A549 (cell line): ENCODE measurements at regions not wholly inside any gene's neighbourhood (a gene's known extent, or its start where the extent isn't known, plus 50 kb on each side); places are given as distances from the start of the nearest gene placed in this dataset.

ENCODE experiments used
- ATAC-seq, 2 experiments: fragments of 200-7000 bp in 1 of 2; fragments of >200 bp in 1 of 2; cut with Nextera tagmentation in 1 of 2; cut with Tn5 transposase in 1 of 2; 3 replicates each; pipeline versions ENCODE4 v1.8.0 to v1.9.1; 2018 to 2020; ENCODE audit warnings: mild to moderate bottlenecking in 1 of 2, moderate library complexity in 1 of 2
- CTCF ChIA-PET: fragments of 300-600 bp; sonication (Branson Sonifier 250); formaldehyde crosslinking; extraction: SDS; loops from one replicate; lab custom pipeline; 2021; ENCODE audit warnings: antibody characterized with exemption, inconsistent platforms; lab: Yijun Ruan, JAX
- POLR2A ChIA-PET: fragments of 350-600 bp; formaldehyde crosslinking; extraction: SDS; loops from one replicate; lab custom pipeline; 2021; ENCODE audit warnings: antibody characterized with exemption, inconsistent platforms; lab: Yijun Ruan, JAX
- DNase-seq, 2 experiments: peaks; one replicate each; pipeline versions ENCODE4 v3.0.0 to v3.0.0-alpha.2; 2011 to 2016; ENCODE audit warnings: low read depth in 1 of 2, low spot score in 1 of 2
- FAIRE-seq: peaks from 2 replicates; lab custom pipeline; 2011; peaks lifted over from hg19 to GRCh38; lab: Jason Lieb, UNC
- H3K27ac ChIP-seq, 2 experiments: fragments of >200 bp; sonication (Bioruptor Twin); formaldehyde crosslinking; 3 replicates each; pipeline ENCODE4 v1.5.1; 2016 to 2017
- H3K4me1 ChIP-seq: fragments of >200 bp; sonication (Bioruptor Twin); formaldehyde crosslinking; 3 replicates; pipeline ENCODE4 v1.6.1; 2016
- H3K4me2 ChIP-seq: fragments of >200 bp; sonication (Bioruptor Twin); formaldehyde crosslinking; 3 replicates; pipeline ENCODE4 v1.6.1; 2016
- H3K4me3 ChIP-seq: fragments of >200 bp; sonication (Bioruptor Twin); formaldehyde crosslinking; 3 replicates; pipeline ENCODE4 v1.5.1; 2016
- H3K9me3 ChIP-seq: fragments of >200 bp; sonication (Bioruptor Twin); formaldehyde crosslinking; 3 replicates; pipeline ENCODE4 v1.6.1; 2016
- CBX2 ChIP-seq: fragments of 200-600 bp; sonication (generic); IDR thresholded peaks from 2 replicates; pipeline ENCODE4 v1.6.1; 2016; ENCODE audit warnings: low read depth, mild to moderate bottlenecking, borderline replicate concordance
- CHD2 ChIP-seq: fragments of 150-350 bp; IDR thresholded peaks from 2 replicates; pipeline ENCODE4 v1.6.1; 2014; ENCODE audit warnings: low read length; ENCODE audit not compliant: partially characterized antibody
- CHD4 ChIP-seq: fragments of 200-600 bp; sonication (generic); IDR thresholded peaks from 2 replicates; pipeline ENCODE4 v1.6.1; 2016; ENCODE audit warnings: antibody characterized with exemption, mild to moderate bottlenecking, borderline replicate concordance
- EP300 ChIP-seq, 2 experiments: fragments of >200 bp; sonication (Bioruptor Twin); formaldehyde crosslinking; IDR thresholded peaks; 2 replicates in 1 of 2; 3 replicates in 1 of 2; pipeline ENCODE4 v1.6.1; 2016 to 2017
- FOXS1 ChIP-seq: fragments of 250-450 bp; sonication (Bioruptor Pico); IDR thresholded peaks from 2 replicates; pipeline ENCODE4 v1.5.0; 2020; ENCODE audit warnings: mild to moderate bottlenecking, moderate library complexity
- HEYL ChIP-seq: fragments of 250-450 bp; sonication (Bioruptor Pico); IDR thresholded peaks from 2 replicates; pipeline ENCODE4 v1.8.0; 2021; ENCODE audit warnings: mild to moderate bottlenecking, moderate library complexity
- HOXB5 ChIP-seq: fragments of 250-450 bp; sonication (Bioruptor Pico); IDR thresholded peaks from 2 replicates; pipeline ENCODE4 v1.5.0; 2020; ENCODE audit warnings: mild to moderate bottlenecking, moderate library complexity
- JUNB ChIP-seq: fragments of >200 bp; sonication (Bioruptor Twin); formaldehyde crosslinking; IDR thresholded peaks from 2 replicates; pipeline ENCODE4 v1.6.1; 2016
- KDM1A ChIP-seq: fragments of 200-600 bp; sonication (generic); IDR thresholded peaks from 2 replicates; pipeline ENCODE4 v1.6.1; 2016; ENCODE audit warnings: low read depth, mild to moderate bottlenecking
- KDM5A ChIP-seq: fragments of 200-600 bp; sonication (generic); IDR thresholded peaks from 2 replicates; pipeline ENCODE4 v1.6.1; 2016; ENCODE audit warnings: antibody characterized with exemption, mild to moderate bottlenecking
- MAFK ChIP-seq: fragments of 450-650 bp; IDR thresholded peaks from 2 replicates; pipeline ENCODE4 v1.6.1; 2014; ENCODE audit not compliant: partially characterized antibody
- NPAS2 ChIP-seq: fragments of 250-450 bp; sonication (Bioruptor Pico); IDR thresholded peaks from 2 replicates; pipeline ENCODE4 v1.8.0; 2022; ENCODE audit warnings: mild to moderate bottlenecking, moderate library complexity, borderline replicate concordance
- PHF8 ChIP-seq: fragments of 200-600 bp; sonication (generic); IDR thresholded peaks from 2 replicates; pipeline ENCODE4 v1.6.1; 2016; ENCODE audit warnings: low read depth, mild to moderate bottlenecking, antibody characterized with exemption, moderate library complexity, borderline replicate concordance
- POLR2A ChIP-seq: IDR thresholded peaks from 2 replicates; pipeline ENCODE4 v1.6.1; 2012; ENCODE audit warnings: mild to moderate bottlenecking, low read length
- RFX5 ChIP-seq: fragments of 450-650 bp; IDR thresholded peaks from 2 replicates; pipeline ENCODE4 v1.7.1; 2014; ENCODE audit warnings: antibody characterized with exemption, mild to moderate bottlenecking, moderate library complexity
- SMC3 ChIP-seq: fragments of >200 bp; sonication (Bioruptor Twin); formaldehyde crosslinking; IDR thresholded peaks from 3 replicates; pipeline ENCODE4 v1.6.1; 2018; ENCODE audit warnings: inconsistent platforms
- SREBF2 ChIP-seq: fragments of 450-650 bp; IDR thresholded peaks from 2 replicates; pipeline ENCODE4 v1.6.1; 2014; ENCODE audit warnings: mild to moderate bottlenecking, moderate library complexity
- ZNF302 ChIP-seq: fragments of 250-450 bp; sonication (Bioruptor Pico); IDR thresholded peaks from 2 replicates; pipeline ENCODE4 v1.9.0; 2021; ENCODE audit warnings: inconsistent platforms, mild to moderate bottlenecking, moderate library complexity
- ZSCAN20 ChIP-seq: fragments of 250-450 bp; sonication (Bioruptor Pico); IDR thresholded peaks from 2 replicates; pipeline ENCODE4 v1.8.0; 2022; ENCODE audit warnings: mild to moderate bottlenecking, moderate library complexity
- WGBS: methylation state at CpG from one replicate; pipeline ENCODE4 v1.1.6; 2017; ENCODE audit errors: missing lambda C conversion rate; 5-methylcytosine and 5-hydroxymethylcytosine counted together
- TF ChIP-seq, protein P1 (sequence below): fragments of 250-450 bp; sonication (Bioruptor Pico); IDR thresholded peaks from 2 replicates; pipeline ENCODE4 v1.5.0; 2020; ENCODE audit warnings: low read depth, mild to moderate bottlenecking, moderate library complexity
- TF ChIP-seq, protein P2 (sequence below): fragments of 250-450 bp; sonication (Bioruptor Pico); IDR thresholded peaks from 2 replicates; pipeline ENCODE4 v1.5.0; 2021; ENCODE audit warnings: mild to moderate bottlenecking, moderate library complexity, borderline replicate concordance
- TF ChIP-seq, protein P3 (sequence below): IDR thresholded peaks from 2 replicates; pipeline ENCODE4 v1.6.1; 2012; ENCODE audit warnings: low read depth, borderline replicate concordance
- TF ChIP-seq, protein P4 (sequence below): IDR thresholded peaks from 2 replicates; pipeline ENCODE4 v1.6.1; 2012
- TF ChIP-seq, protein P5 (sequence below): fragments of 150-350 bp; IDR thresholded peaks from 2 replicates; pipeline ENCODE4 v1.6.1; 2014; ENCODE audit warnings: low read depth, mild to moderate bottlenecking, low read length

DNA sequence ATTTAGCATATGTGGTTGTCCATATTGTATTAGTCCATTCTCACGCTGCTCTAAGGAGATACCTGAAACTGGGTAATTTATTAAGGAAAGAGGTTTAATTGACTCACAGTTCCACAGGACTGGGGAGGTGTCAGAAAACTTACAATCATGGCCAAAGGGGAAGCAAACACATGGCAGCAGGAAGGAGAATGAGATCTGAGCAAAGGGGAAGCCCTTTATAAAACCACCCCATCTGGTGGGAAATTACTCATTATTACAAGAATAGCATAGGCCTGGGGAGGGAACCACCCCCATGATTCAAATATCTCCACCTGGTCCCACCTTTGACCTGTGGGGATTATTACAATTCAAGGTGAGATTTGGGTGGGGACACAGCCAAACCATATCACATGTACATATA lies 122.6 kb upstream of the ANK2 start:
- Histone ChIP-seq H3K4me2 (no peak overlapping the region), H3K9me3 (no peaks in the 10 kb centered on the region), H3K27ac (no peak overlapping the region), H3K4me3 (no peak overlapping the region), H3K4me1 (no peaks in the 10 kb centered on the region)
- ChIA-PET CTCF (interaction anchor here (0.6 kb wide), 1 partner anchor 737 kb away, joined by 3 read pairs; no protein-coding TSS in a partner anchor), POLR2A (no interaction called here)
- ATAC-seq (no peak), FAIRE-seq (no peak), DNase-seq (no peak)
- TF ChIP-seq POLR2A (no peak), HOXB5 (CRISPR knock-in tag) (no peak), EP300 (IDR thresholded peaks at IDR 0.05) (no peak), SMC3 (no peak), KDM1A (no peak), PHF8 (no peak), CHD4 (no peak), CBX2 (no peak), CHD2 (no peak), ZSCAN20 (no peak)
- 33% methylated on average over 1 of the region's 1 CpG for WGBS

DNA sequence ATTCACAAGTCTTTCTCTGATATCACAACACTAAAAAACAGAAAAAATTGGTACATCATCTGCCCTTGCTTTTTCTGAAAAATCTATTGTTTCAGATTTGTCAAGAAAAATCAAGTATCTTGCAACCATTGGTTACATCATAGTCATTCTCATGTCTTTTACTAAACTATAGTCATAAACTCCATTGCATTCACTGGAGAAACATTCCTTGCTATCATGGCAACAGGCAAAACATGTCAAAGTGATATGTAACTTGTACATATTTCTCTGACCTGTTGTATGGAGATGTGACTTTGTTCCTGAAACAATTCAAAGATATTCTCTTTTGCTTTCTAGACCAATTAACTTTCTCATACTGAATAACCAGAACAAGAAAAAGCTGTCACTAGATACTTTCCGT lies 121.9 kb upstream of the ANK2 start:
- TF ChIP-seq JUNB (no peak), FOXS1 (no peak), HOXB5 (CRISPR knock-in tag) (no peak), KDM5A (no peak), RFX5 (no peak), HEYL (CRISPR knock-in tag) (no peak), NPAS2 (CRISPR knock-in tag) (no peak), CHD4 (no peak), POLR2A (no peak), ZNF302 (no peak), SREBF2 (no peak), KDM1A (no peak), MAFK (no peak), PHF8 (no peak)
- TF ChIP-seq, protein P1, sequence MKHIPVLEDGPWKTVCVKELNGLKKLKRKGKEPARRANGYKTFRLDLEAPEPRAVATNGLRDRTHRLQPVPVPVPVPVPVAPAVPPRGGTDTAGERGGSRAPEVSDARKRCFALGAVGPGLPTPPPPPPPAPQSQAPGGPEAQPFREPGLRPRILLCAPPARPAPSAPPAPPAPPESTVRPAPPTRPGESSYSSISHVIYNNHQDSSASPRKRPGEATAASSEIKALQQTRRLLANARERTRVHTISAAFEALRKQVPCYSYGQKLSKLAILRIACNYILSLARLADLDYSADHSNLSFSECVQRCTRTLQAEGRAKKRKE (CRISPR knock-in tag), result no peak
- TF ChIP-seq, protein P2, sequence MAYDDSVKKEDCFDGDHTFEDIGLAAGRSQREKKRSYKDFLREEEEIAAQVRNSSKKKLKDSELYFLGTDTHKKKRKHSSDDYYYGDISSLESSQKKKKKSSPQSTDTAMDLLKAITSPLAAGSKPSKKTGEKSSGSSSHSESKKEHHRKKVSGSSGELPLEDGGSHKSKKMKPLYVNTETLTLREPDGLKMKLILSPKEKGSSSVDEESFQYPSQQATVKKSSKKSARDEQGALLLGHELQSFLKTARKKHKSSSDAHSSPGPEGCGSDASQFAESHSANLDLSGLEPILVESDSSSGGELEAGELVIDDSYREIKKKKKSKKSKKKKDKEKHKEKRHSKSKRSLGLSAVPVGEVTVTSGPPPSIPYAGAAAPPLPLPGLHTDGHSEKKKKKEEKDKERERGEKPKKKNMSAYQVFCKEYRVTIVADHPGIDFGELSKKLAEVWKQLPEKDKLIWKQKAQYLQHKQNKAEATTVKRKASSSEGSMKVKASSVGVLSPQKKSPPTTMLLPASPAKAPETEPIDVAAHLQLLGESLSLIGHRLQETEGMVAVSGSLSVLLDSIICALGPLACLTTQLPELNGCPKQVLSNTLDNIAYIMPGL (CRISPR knock-in tag), result no peak
- TF ChIP-seq, protein P3, sequence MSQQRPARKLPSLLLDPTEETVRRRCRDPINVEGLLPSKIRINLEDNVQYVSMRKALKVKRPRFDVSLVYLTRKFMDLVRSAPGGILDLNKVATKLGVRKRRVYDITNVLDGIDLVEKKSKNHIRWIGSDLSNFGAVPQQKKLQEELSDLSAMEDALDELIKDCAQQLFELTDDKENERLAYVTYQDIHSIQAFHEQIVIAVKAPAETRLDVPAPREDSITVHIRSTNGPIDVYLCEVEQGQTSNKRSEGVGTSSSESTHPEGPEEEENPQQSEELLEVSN, result no peak
- TF ChIP-seq, protein P4, sequence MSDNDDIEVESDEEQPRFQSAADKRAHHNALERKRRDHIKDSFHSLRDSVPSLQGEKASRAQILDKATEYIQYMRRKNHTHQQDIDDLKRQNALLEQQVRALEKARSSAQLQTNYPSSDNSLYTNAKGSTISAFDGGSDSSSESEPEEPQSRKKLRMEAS, result no peak
- TF ChIP-seq, protein P5, sequence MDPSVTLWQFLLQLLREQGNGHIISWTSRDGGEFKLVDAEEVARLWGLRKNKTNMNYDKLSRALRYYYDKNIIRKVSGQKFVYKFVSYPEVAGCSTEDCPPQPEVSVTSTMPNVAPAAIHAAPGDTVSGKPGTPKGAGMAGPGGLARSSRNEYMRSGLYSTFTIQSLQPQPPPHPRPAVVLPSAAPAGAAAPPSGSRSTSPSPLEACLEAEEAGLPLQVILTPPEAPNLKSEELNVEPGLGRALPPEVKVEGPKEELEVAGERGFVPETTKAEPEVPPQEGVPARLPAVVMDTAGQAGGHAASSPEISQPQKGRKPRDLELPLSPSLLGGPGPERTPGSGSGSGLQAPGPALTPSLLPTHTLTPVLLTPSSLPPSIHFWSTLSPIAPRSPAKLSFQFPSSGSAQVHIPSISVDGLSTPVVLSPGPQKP, result no peak
- Histone ChIP-seq H3K4me3 (no peak overlapping the region), H3K9me3 (no peaks in the 10 kb centered on the region), H3K27ac (no peak overlapping the region), H3K4me1 (no peaks in the 10 kb centered on the region), H3K4me2 (no peak overlapping the region)
- POLR2A ChIA-PET, result no interaction called here
- 90% methylated on average over 1 of the region's 1 CpG for WGBS
- ATAC-seq (no peak), FAIRE-seq (no peak), DNase-seq (no peak)
- CTCF ChIA-PET, result interaction anchor here (0.6 kb wide), 1 partner anchor 738 kb away, joined by 3 read pairs; no protein-coding TSS in a partner anchor
